ENCODE measurements at regions not wholly inside any gene's neighbourhood (a gene's known extent, or its start where the extent isn't known, plus 50 kb on each side); places are given as distances from the start of the nearest gene placed in this dataset.

DNA sequence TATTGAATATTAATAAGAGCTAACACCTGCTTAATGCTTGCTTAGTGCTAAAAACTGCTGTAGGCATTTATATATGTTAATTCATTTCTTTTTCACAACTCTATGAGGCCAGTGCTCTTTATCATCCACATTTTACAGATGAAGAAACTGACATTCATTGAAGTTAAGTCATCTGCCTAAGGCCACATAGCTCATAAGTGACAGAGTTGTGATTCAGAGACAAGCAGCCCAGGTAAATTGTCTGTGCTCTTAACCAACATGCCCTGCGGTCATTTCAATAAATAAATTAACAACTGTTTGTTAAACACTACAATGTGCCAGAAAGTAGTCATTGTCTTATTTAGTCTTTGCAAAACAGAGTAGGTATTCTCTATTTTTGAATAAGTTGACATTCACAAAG, 1354.4 kb upstream of the C9orf72 start:
- TF ChIP-seq POLR2A (IDR thresholded peaks at IDR 0.05) (no peak), EP300 (IDR thresholded peaks at IDR 0.05) (no peak)
- TF ChIP-seq, protein P1, sequence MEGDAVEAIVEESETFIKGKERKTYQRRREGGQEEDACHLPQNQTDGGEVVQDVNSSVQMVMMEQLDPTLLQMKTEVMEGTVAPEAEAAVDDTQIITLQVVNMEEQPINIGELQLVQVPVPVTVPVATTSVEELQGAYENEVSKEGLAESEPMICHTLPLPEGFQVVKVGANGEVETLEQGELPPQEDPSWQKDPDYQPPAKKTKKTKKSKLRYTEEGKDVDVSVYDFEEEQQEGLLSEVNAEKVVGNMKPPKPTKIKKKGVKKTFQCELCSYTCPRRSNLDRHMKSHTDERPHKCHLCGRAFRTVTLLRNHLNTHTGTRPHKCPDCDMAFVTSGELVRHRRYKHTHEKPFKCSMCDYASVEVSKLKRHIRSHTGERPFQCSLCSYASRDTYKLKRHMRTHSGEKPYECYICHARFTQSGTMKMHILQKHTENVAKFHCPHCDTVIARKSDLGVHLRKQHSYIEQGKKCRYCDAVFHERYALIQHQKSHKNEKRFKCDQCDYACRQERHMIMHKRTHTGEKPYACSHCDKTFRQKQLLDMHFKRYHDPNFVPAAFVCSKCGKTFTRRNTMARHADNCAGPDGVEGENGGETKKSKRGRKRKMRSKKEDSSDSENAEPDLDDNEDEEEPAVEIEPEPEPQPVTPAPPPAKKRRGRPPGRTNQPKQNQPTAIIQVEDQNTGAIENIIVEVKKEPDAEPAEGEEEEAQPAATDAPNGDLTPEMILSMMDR (IDR thresholded peaks at IDR 0.05): no peak

Data from ovary (tissue), 3 donors.